Thyroid gland (tissue), 4 donors: ENCODE measurements at regions not wholly inside any gene's neighbourhood (a gene's known extent, or its start where the extent isn't known, plus 50 kb on each side); places are given as distances from the start of the nearest gene placed in this dataset.

Experiments used
- CTCF ChIP-seq, 6 experiments: fragments of 200-600 bp in 3 of 6; fragments of 450-650 bp in 3 of 6; sonication (generic) in 3 of 6; IDR thresholded peaks; one replicate each; pipeline ENCODE4 v1.5.1; 2016 to 2019; ENCODE audit warnings: antibody characterized with exemption in 6 of 6, mild to moderate bottlenecking in 2 of 6, inconsistent platforms in 1 of 6, moderate library complexity in 1 of 6
- POLR2A ChIP-seq, 2 donors: fragments of 450-650 bp; IDR thresholded peaks; one replicate each; pipeline ENCODE4 v1.6.1; 2017; ENCODE audit warnings: antibody characterized with exemption in 2 of 2, mild to moderate bottlenecking in 2 of 2, moderate library complexity in 1 of 2

DNA sequence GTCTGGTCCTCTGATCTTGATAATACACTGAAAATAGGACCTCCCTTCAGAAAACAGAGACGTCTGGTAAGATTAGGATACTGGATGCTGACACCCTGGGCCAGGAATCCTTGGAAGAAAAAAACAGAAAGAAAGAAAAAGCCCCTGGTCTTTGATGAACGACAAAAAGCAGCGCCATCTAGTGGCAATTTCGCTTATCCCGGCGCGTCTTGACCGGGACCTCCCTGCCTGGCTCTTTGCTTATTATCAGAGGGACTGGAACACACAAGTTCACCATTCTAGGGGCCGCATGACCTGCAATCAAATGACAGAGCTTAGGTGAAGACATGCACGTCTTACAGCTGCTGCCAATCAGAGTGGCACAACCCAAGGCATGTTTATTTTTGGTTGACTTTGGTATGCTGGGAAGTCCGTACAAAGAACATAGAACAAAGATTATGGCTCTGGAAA, 114.9 kb upstream of the NFIB start:
- TF ChIP-seq CTCF (IDR thresholded peaks at IDR 0.05) (peak; percentile 46 to 81 (median 64)), POLR2A (IDR thresholded peaks at IDR 0.05) (no peak)
